GM12874 (cell line): ENCODE measurements at regions not wholly inside any gene's neighbourhood (a gene's known extent, or its start where the extent isn't known, plus 50 kb on each side); places are given as distances from the start of the nearest gene placed in this dataset.

Source experiments
- CTCF ChIP-seq: IDR thresholded peaks from 2 replicates; pipeline ENCODE4 v1.5.1; 2011; ENCODE audit warnings: low read depth, mild to moderate bottlenecking, control low read depth, low read length, moderate library complexity; ENCODE audit not compliant: insufficient read depth

DNA sequence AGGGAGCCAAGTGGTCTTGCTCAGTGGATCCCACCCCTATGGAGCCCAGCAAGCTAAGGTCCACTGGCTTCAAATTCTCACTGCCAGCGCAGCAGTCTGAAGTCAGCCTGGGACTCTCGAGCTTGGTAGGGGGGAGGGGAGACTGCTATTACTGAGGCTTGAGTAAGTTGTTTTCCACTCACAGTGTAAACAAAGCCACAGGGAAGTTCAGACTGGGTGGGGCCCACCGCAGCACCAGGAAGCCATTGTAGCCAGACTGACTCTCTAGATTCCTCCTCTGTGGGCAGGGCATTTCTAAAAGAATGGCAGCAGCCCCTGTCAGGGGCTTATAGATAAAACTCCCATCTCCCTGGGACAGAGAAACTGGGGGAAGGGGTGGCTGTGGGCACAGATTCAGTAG, 721.0 kb upstream of the NDST4 start:
- TF ChIP-seq CTCF: no peak

- no peak for TF ChIP-seq CTCF
These were observed 711.2 kb upstream of the NDST4 start for GRCh38 chr4:115824630-115825029.

DNA sequence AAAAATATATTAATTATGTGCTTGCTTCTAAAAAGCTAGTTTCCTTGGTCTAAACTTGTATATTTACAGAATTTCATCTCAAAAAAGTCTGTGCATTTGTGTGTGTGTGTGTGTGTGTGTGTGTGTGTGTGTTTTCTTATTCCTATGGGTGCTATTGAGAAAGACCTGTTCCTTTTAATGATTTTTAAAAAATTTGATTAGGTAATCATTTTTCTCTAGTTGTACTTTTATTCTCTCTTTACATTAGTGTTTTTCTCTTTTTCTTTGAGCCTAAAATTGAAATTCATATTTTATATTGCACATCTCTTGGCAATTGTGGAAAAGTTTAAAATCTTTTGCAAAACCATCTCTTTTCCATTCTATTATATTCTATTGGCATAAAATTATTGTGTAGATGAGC, 690.4 kb upstream of the NDST4 start:
- no peak for TF ChIP-seq CTCF

GRCh38 chr4:115790812-115791211, 677.4 kb upstream of the NDST4 start:
- no peak for TF ChIP-seq CTCF

DNA sequence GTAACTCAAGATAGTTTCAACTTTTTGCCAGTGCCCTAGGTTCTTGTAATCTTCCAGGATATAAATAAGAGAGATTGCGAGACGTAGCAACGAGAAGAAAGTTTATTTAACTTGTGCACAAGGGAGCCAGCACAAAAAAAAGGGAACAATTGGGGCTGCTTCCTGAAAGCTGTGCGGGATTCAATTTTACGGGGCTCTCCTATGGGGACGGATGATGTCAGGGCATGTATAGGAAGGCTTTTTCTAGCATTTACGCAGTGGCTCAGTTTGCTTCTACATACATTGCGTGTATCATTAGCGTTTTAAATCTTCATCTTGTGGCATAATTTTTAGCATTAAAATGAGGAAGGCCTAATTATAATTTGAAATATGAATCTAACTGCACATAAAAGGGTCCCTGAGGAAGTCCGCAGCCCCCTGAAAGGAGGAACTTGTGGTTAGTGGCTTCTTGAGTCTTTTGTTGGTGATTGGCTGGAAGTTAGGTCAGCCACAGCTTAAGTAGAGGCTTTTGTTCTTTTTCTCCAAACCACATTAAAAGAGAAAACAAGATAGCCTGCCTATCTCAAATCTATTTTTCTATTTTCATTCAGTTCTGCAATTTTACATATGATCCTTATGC, 668.2 kb upstream of the NDST4 start:
- TF ChIP-seq CTCF: no peak

GRCh38 chr4:115780835-115781234, 667.4 kb upstream of the NDST4 start:
- TF ChIP-seq CTCF: no peak

DNA sequence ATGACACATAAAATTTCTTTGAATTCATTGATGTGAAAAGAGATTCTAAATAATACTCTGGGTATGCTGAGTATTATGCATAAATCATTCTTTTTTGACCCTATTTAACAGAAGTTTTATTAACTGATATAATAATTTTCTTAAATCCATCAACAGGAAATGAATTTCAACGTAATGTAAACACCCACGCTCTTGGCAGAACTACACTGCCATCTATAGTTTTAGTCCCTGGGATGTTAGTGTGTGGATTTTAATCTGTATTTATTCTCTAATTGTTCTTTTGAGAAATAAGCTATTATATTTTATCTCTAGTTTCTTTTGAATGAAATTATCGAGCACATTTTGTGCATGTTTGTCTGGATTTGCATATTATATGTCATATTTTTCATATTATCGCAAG, 666.8 kb upstream of the NDST4 start:
- no peak for TF ChIP-seq CTCF
